Neural cell (in vitro differentiated cells): ENCODE measurements at regions not wholly inside any gene's neighbourhood (a gene's known extent, or its start where the extent isn't known, plus 50 kb on each side); places are given as distances from the start of the nearest gene placed in this dataset.
"Not testable (repeated sequence)": the region's sequence is repeated elsewhere in the genome, so short reads cannot be mapped to it uniquely, and the experiment has no call there.

Experiments used
- H2AFZ ChIP-seq: fragments of 200-600, 300-800 bp; sonication (generic), shearing (Covaris generic); 2 replicates; pipeline ENCODE4 v1.6.0; 2014; ENCODE audit warnings: low read depth, mild to moderate bottlenecking, antibody characterized with exemption, low read length, moderate library complexity
- H3F3A ChIP-seq: fragments of 200-600 bp; shearing (Covaris generic); 2 replicates; pipeline ENCODE4 v1.6.1; 2016; ENCODE audit warnings: mild to moderate bottlenecking, moderate library complexity, mixed read lengths, antibody characterized with exemption, low read length; ENCODE audit not compliant: insufficient read depth, poor library complexity, severe bottlenecking
- H3K27ac ChIP-seq: fragments of 200-600, 300-800 bp; sonication (generic), shearing (Covaris generic); 2 replicates; pipeline ENCODE4 v1.5.1; 2014; ENCODE audit warnings: mild to moderate bottlenecking, low read length, moderate library complexity
- H3K27me3 ChIP-seq: fragments of 300-800, 200-600 bp; sonication (generic), shearing (Covaris generic); 2 replicates; pipeline ENCODE4 v1.6.0; 2014; ENCODE audit warnings: mild to moderate bottlenecking, low read depth, low read length, moderate library complexity; ENCODE audit not compliant: insufficient read depth
- H3K36me3 ChIP-seq: fragments of 300-800, 200-600 bp; sonication (generic), shearing (Covaris generic); 2 replicates; pipeline ENCODE4 v1.5.1; 2014; ENCODE audit warnings: mild to moderate bottlenecking, antibody characterized with exemption, low read length, moderate library complexity; ENCODE audit not compliant: insufficient read depth
- H3K4me2 ChIP-seq: fragments of 300-800, 200-600 bp; sonication (generic), shearing (Covaris generic); 2 replicates; pipeline ENCODE4 v1.6.0; 2014; ENCODE audit warnings: mild to moderate bottlenecking, low read length
- H3K4me3 ChIP-seq: fragments of 300-800, 200-600 bp; sonication (generic), shearing (Covaris generic); 2 replicates; pipeline ENCODE4 v1.5.1; 2014; ENCODE audit warnings: mild to moderate bottlenecking, low read length, moderate library complexity
- H3K79me2 ChIP-seq: fragments of 200-600 bp; shearing (Covaris generic); replicated peaks from 2 replicates; pipeline ENCODE4 v1.6.0; 2014; ENCODE audit warnings: mild to moderate bottlenecking, low read length, moderate library complexity; ENCODE audit not compliant: insufficient read depth
- H3K9ac ChIP-seq: fragments of 300-800, 200-600 bp; sonication (generic), shearing (Covaris generic); 2 replicates; pipeline ENCODE4 v1.6.1; 2016; ENCODE audit warnings: mild to moderate bottlenecking, low read length, mixed read lengths
- H3K9me2 ChIP-seq: fragments of 200-600 bp; shearing (Covaris generic); 2 replicates; pipeline ENCODE4 v1.6.1; 2016; ENCODE audit warnings: mild to moderate bottlenecking, low read length, mixed read lengths; ENCODE audit not compliant: insufficient read depth
- H3K9me3 ChIP-seq: fragments of 200-600, 300-800 bp; sonication (generic), shearing (Covaris generic); 2 replicates; pipeline ENCODE4 v1.6.1; 2016; ENCODE audit warnings: mild to moderate bottlenecking, mixed run types, low read length, moderate library complexity, mixed read lengths
- H4K20me1 ChIP-seq: fragments of 200-600 bp; shearing (Covaris generic); 2 replicates; pipeline ENCODE4 v1.6.1; 2016; ENCODE audit warnings: mild to moderate bottlenecking, mixed run types; ENCODE audit not compliant: insufficient read depth
- EP300 ChIP-seq: fragments of 450-650 bp; conservative IDR thresholded peaks from 2 replicates; pipeline ENCODE4 v1.6.1; 2014; ENCODE audit warnings: antibody characterized with exemption, mild to moderate bottlenecking, moderate library complexity; ENCODE audit not compliant: poor library complexity, severe bottlenecking
- EZH2 ChIP-seq: fragments of 200-600, 300-800 bp; shearing (Covaris generic), sonication (generic); IDR thresholded peaks from 2 replicates; pipeline ENCODE4 v1.6.1; 2014; ENCODE audit warnings: antibody characterized with exemption, low read length, borderline replicate concordance, mild to moderate bottlenecking; ENCODE audit not compliant: insufficient read depth, poor library complexity, severe bottlenecking
- MXI1 ChIP-seq: fragments of 450-650 bp; conservative IDR thresholded peaks from 2 replicates; pipeline ENCODE4 v1.6.1; 2014; ENCODE audit warnings: antibody characterized with exemption, mild to moderate bottlenecking; ENCODE audit not compliant: poor library complexity, severe bottlenecking
- POLR2AphosphoS5 ChIP-seq: IDR thresholded peaks from 2 replicates; pipeline ENCODE4 v1.6.1; 2012
- RAD21 ChIP-seq: fragments of 450-650 bp; conservative IDR thresholded peaks from 2 replicates; pipeline ENCODE4 v1.6.1; 2014; ENCODE audit warnings: antibody characterized with exemption, mild to moderate bottlenecking, moderate library complexity
- SMC3 ChIP-seq: fragments of 450-650 bp; conservative IDR thresholded peaks from 2 replicates; pipeline ENCODE4 v1.6.1; 2014; ENCODE audit warnings: antibody characterized with exemption, mild to moderate bottlenecking, moderate library complexity; ENCODE audit not compliant: poor library complexity
- TAF1 ChIP-seq: IDR thresholded peaks from 2 replicates; pipeline ENCODE4 v1.6.1; 2012; ENCODE audit warnings: low read depth
- TF ChIP-seq, protein P1 (sequence below): fragments of 450-650 bp; IDR thresholded peaks from 2 replicates; pipeline ENCODE4 v1.5.1; 2014; ENCODE audit warnings: antibody characterized with exemption, mild to moderate bottlenecking, moderate library complexity; ENCODE audit not compliant: poor library complexity, severe bottlenecking
- TF ChIP-seq, protein P2 (sequence below): IDR thresholded peaks from 2 replicates; pipeline ENCODE4 v1.6.1; 2012; ENCODE audit warnings: borderline replicate concordance

- no peaks in the 10 kb centered on the region for H3K9me2 ChIP-seq
- H3K36me3 ChIP-seq: no peaks in the 10 kb centered on the region
- no peak overlapping the region for H3K9ac ChIP-seq
- no peaks in the 10 kb centered on the region for H3F3A ChIP-seq
- no peak overlapping the region for H3K4me3 ChIP-seq
- H4K20me1 ChIP-seq: no peaks in the 10 kb centered on the region
- TF ChIP-seq, protein P1, sequence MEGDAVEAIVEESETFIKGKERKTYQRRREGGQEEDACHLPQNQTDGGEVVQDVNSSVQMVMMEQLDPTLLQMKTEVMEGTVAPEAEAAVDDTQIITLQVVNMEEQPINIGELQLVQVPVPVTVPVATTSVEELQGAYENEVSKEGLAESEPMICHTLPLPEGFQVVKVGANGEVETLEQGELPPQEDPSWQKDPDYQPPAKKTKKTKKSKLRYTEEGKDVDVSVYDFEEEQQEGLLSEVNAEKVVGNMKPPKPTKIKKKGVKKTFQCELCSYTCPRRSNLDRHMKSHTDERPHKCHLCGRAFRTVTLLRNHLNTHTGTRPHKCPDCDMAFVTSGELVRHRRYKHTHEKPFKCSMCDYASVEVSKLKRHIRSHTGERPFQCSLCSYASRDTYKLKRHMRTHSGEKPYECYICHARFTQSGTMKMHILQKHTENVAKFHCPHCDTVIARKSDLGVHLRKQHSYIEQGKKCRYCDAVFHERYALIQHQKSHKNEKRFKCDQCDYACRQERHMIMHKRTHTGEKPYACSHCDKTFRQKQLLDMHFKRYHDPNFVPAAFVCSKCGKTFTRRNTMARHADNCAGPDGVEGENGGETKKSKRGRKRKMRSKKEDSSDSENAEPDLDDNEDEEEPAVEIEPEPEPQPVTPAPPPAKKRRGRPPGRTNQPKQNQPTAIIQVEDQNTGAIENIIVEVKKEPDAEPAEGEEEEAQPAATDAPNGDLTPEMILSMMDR: no peak
- TF ChIP-seq EP300 (no peak), TAF1 (no peak), MXI1 (no peak), POLR2AphosphoS5 (no peak), SMC3 (no peak), EZH2 (no peak), RAD21 (no peak)
- TF ChIP-seq, protein P2, sequence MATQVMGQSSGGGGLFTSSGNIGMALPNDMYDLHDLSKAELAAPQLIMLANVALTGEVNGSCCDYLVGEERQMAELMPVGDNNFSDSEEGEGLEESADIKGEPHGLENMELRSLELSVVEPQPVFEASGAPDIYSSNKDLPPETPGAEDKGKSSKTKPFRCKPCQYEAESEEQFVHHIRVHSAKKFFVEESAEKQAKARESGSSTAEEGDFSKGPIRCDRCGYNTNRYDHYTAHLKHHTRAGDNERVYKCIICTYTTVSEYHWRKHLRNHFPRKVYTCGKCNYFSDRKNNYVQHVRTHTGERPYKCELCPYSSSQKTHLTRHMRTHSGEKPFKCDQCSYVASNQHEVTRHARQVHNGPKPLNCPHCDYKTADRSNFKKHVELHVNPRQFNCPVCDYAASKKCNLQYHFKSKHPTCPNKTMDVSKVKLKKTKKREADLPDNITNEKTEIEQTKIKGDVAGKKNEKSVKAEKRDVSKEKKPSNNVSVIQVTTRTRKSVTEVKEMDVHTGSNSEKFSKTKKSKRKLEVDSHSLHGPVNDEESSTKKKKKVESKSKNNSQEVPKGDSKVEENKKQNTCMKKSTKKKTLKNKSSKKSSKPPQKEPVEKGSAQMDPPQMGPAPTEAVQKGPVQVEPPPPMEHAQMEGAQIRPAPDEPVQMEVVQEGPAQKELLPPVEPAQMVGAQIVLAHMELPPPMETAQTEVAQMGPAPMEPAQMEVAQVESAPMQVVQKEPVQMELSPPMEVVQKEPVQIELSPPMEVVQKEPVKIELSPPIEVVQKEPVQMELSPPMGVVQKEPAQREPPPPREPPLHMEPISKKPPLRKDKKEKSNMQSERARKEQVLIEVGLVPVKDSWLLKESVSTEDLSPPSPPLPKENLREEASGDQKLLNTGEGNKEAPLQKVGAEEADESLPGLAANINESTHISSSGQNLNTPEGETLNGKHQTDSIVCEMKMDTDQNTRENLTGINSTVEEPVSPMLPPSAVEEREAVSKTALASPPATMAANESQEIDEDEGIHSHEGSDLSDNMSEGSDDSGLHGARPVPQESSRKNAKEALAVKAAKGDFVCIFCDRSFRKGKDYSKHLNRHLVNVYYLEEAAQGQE: no peak
- no peaks in the 10 kb centered on the region for H3K79me2 ChIP-seq
- H3K27ac ChIP-seq: no peak overlapping the region
- H3K9me3 ChIP-seq: no peaks in the 10 kb centered on the region
- no peak overlapping the region for H2AFZ ChIP-seq
- H3K27me3 ChIP-seq: no peaks in the 10 kb centered on the region
- H3K4me2 ChIP-seq: no peak overlapping the region
Measured at GRCh38 chr18:76273956-76274355, 221.1 kb downstream of the ZNF516 start.

- Histone ChIP-seq H3K79me2 (no peaks in the 10 kb centered on the region), H3K27ac (no peak overlapping the region), H4K20me1 (no peaks in the 10 kb centered on the region), H3K36me3 (no peaks in the 10 kb centered on the region), H3K9ac (no peak overlapping the region), H3K9me3 (no peaks in the 10 kb centered on the region), H3K9me2 (no peaks in the 10 kb centered on the region), H3K4me2 (no peak overlapping the region), H3K4me3 (no peak overlapping the region), H3K27me3 (no peaks in the 10 kb centered on the region), H2AFZ (no peak overlapping the region), H3F3A (no peaks in the 10 kb centered on the region)
- TF ChIP-seq EZH2 (no peak), SMC3 (no peak), RAD21 (no peak)
Measured at GRCh38 chr18:76273036-76273545, 222.0 kb downstream of the ZNF516 start.

DNA sequence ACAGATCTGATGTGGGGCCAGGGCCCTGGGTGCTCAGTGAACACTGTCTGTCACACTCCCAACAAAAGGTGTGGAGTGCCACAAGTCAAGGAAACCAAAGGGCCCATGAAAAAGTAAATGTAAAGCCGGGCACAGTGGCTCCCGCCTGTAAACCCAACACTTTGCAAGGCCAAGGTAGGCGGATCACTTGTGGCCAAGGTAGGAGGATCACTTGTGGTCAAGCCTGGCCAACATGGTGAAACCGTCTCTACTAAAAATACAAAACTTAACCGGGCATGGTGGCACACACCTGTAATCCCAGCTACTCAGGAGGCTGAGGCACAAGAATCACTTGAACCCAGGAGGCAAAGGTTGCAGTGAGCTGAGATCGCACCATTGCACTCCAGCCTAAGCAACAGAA is 227.6 kb downstream of the ZNF516 start:
- not testable (repeated sequence) for H3K4me3 ChIP-seq, H3K9me2 ChIP-seq, H3K27ac ChIP-seq, H4K20me1 ChIP-seq, H3K9me3 ChIP-seq, H3K27me3 ChIP-seq, H3F3A ChIP-seq, H2AFZ ChIP-seq, H3K36me3 ChIP-seq, H3K79me2 ChIP-seq, H3K9ac ChIP-seq, H3K4me2 ChIP-seq
